ENCODE measurements at regions not wholly inside any gene's neighbourhood (a gene's known extent, or its start where the extent isn't known, plus 50 kb on each side); places are given as distances from the start of the nearest gene placed in this dataset.

DNA sequence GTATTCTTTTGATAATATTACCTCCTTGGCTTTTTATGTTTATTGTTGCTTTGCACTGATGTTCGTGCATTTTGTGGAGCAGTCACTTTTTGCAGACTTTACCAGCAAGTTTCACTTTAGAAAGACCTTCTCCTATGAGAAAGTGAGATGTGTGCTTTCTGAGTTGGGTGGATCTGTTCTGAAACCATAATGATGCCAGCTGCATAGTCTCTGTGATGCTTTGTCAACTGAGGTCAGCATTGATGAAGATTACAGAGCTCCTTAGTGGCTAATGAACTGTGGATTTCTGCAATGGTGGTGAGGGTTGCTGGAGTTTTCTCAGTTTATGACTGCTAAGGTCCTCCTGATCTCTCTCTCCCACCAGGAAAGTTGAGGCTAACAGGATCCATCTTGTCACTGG is 309.9 kb upstream of the SLITRK6 start:
- H3K4me3 ChIP-seq (ENCODE audit: insufficient read depth, low read depth, low read length), result no peak overlapping the region
- ChIA-PET POLR2A (ENCODE audit: unreplicated experiment) (no interaction called here), CTCF (no interaction called here)
- no peak overlapping the region for H3K23ac ChIP-seq (ENCODE audit: low read depth, low read length)
- no peaks in the 10 kb centered on the region for H3K9me1 ChIP-seq (ENCODE audit: insufficient read depth, low read length)
- H4K8ac ChIP-seq (ENCODE audit: low read depth in 2 of 2, low read length in 2 of 2), result no peak overlapping the region
- no peaks in the 10 kb centered on the region for H3K79me1 ChIP-seq (ENCODE audit: low read depth in 1 of 2, low read length in 2 of 2)
- in situ Hi-C loops (cut with MboI; ENCODE audit: low sequenced_read_pairs) (no loop called here), intact Hi-C loops (cut with micrococcal nuclease) (no loop called here), dilution Hi-C loops (cut with HindIII; ENCODE audit: low sequenced_read_pairs, unreplicated experiment) (no loop called here)
- H4K5ac ChIP-seq (ENCODE audit: low read depth, low read length), result no peak overlapping the region
- H2AK9ac ChIP-seq (replicated peaks; ENCODE audit: low read depth, low read length, poor library complexity), result no peak overlapping the region
- H4K91ac ChIP-seq (ENCODE audit: insufficient read depth, low read depth, low read length), result no peak overlapping the region
- H3K36me3 ChIP-seq (ENCODE audit: control insufficient read depth, insufficient read depth, low read length), result no peaks in the 10 kb centered on the region
- H3K27ac ChIP-seq (ENCODE audit: insufficient read depth, low read length), result no peak overlapping the region
- no peak overlapping the region for H2BK5ac ChIP-seq (ENCODE audit: low read depth, low read length, poor library complexity, severe bottlenecking)
- H3K9ac ChIP-seq (ENCODE audit: low read depth, low read length), result no peak overlapping the region
- H2AFZ ChIP-seq (replicated peaks; ENCODE audit: low read length, poor library complexity), result no peak overlapping the region
- H3K9me3 ChIP-seq (ENCODE audit: control insufficient read depth, insufficient read depth, low read length), result peaks cover 6% of the 10 kb centered on the region; the same call in 1 of the 2 replicates
- no peaks in the 10 kb centered on the region for H4K20me1 ChIP-seq (ENCODE audit: insufficient read depth, low read length)
- no peak overlapping the region for H2AK5ac ChIP-seq (ENCODE audit: low read depth, low read length)
- H3K14ac ChIP-seq (replicated peaks; ENCODE audit: low read depth, low read length), result no peak overlapping the region
- no peak overlapping the region for H3K4me2 ChIP-seq (ENCODE audit: low read depth, low read length)
- no peak overlapping the region for H3K56ac ChIP-seq (ENCODE audit: extremely low read depth, insufficient read depth, low read length)
- H2BK120ac ChIP-seq (ENCODE audit: low read depth, low read length), result no peak overlapping the region
- DNase-seq (no peak), ATAC-seq (ENCODE audit: low read depth) (no peak)
- H2BK15ac ChIP-seq (ENCODE audit: low read depth, low read length), result no peak overlapping the region
- H3K27me3 ChIP-seq (ENCODE audit: control insufficient read depth, insufficient read depth, low read length), result no peaks in the 10 kb centered on the region
- no TSS peak for BruUV-seq (replicated peaks)
- H2BK20ac ChIP-seq (ENCODE audit: low read depth, low read length), result no peak overlapping the region
- WGBS, 2 experiments (ENCODE audit: extremely low coverage in 2 of 2, insufficient read length in 1 of 2), result no CpG with 5 or more reads among the region's 1 CpG
- H3K4ac ChIP-seq (ENCODE audit: low read depth, low read length), result no peak overlapping the region
- TF ChIP-seq, protein P1, sequence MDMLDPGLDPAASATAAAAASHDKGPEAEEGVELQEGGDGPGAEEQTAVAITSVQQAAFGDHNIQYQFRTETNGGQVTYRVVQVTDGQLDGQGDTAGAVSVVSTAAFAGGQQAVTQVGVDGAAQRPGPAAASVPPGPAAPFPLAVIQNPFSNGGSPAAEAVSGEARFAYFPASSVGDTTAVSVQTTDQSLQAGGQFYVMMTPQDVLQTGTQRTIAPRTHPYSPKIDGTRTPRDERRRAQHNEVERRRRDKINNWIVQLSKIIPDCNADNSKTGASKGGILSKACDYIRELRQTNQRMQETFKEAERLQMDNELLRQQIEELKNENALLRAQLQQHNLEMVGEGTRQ (IDR thresholded peaks at IDR 0.05; ENCODE audit: low read depth, low read length), result no peak
- no peak for TF ChIP-seq SMC3 (IDR thresholded peaks at IDR 0.05; ENCODE audit: low read depth, low read length)
- no peaks in the 10 kb centered on the region for H3K4me1 ChIP-seq (ENCODE audit: control insufficient read depth, insufficient read depth, low read length)
- no peak overlapping the region for H3K18ac ChIP-seq (ENCODE audit: low read depth, low read length)

Data from IMR-90 (cell line).